Activated T-cell treated with anti-CD3 and anti-CD28 coated beads, Interleukin-2, amount 50 U/mL, for 4 hours (primary cell): ENCODE measurements at regions not wholly inside any gene's neighbourhood (a gene's known extent, or its start where the extent isn't known, plus 50 kb on each side); places are given as distances from the start of the nearest gene placed in this dataset.

ENCODE experiments used
- ATAC-seq, 2 donors: fragments of 200-7000 bp; cut with Tn5 transposase; one replicate each; pipeline ENCODE4 v1.10.0; 2021
- DNase-seq: peaks from one replicate; pipeline ENCODE4 v3.0.0-alpha.2; 2020
- H3K27me3 Mint-ChIP-seq: one replicate; pipeline ENCODE4 v1.8.0; 2021; ENCODE audit warnings: low read depth, mixed read lengths
- H3K36me3 Mint-ChIP-seq: one replicate; pipeline ENCODE4 v1.8.0; 2022; ENCODE audit warnings: mixed read lengths; ENCODE audit not compliant: insufficient read depth
- H3K4me1 Mint-ChIP-seq: one replicate; pipeline ENCODE4 v1.8.0; 2021; ENCODE audit warnings: low read depth, mixed read lengths
- H3K4me3 Mint-ChIP-seq: one replicate; pipeline ENCODE4 v1.8.0; 2021; ENCODE audit warnings: mild to moderate bottlenecking, moderate library complexity, mixed read lengths
- H3K9me3 Mint-ChIP-seq: one replicate; pipeline ENCODE4 v1.8.0; 2021; ENCODE audit warnings: mixed read lengths

DNA sequence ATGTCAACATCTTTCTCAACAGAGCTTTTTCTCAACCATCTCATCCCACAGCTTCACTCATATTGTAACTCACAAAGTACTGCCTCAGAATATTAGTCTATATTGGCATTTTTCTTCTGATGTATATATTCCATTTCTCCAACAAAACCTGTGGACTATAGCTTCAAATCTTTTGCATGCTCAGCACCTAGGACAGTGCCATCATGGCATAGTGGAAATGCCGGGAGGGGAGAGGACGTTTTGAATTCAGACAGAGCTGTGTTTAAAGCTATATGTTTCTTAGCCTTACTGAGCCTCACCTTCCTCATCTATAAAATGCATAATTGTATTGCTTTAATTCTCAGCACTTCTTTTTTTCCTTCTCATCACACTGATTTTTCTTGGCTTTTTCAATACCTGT lies 452.6 kb downstream of the GALC start:
- Mint-ChIP-seq H3K9me3 (peaks cover 11% of the 10 kb centered on the region), H3K4me3 (no peak overlapping the region), H3K4me1 (no peaks in the 10 kb centered on the region), H3K36me3 (no peaks in the 10 kb centered on the region), H3K27me3 (no peaks in the 10 kb centered on the region)
- ATAC-seq = no peak
- DNase-seq = no peak

GRCh38 chr14:87529081-87529480 lies 463.9 kb downstream of the GALC start:
- peaks cover 5% of the 10 kb centered on the region for H3K9me3 Mint-ChIP-seq
- no peak overlapping the region for H3K4me3 Mint-ChIP-seq
- no peaks in the 10 kb centered on the region for H3K36me3 Mint-ChIP-seq
- ATAC-seq (no peak), DNase-seq (no peak)
- H3K4me1 Mint-ChIP-seq = no peaks in the 10 kb centered on the region
- H3K27me3 Mint-ChIP-seq = no peaks in the 10 kb centered on the region

DNA sequence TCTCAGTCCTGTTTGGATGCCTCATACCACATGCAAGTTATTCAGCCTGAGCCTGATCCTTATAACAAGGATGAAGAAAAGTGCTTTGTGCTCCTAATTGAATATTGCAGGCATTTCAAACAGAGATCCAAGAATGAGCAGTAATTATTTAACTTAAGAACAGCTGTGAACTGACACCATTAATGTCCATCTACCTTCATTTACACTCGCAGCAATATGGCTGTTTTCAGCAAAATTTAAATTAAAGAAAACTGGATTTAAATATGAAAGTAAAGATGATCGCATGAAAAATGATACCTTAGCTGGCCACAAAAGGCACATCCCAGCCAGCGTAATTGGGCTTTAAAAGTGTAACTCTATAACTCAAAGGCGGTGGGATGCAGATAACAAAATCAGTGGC lies 466.3 kb downstream of the GALC start:
- no peak for ATAC-seq
- H3K36me3 Mint-ChIP-seq = no peaks in the 10 kb centered on the region
- DNase-seq = no peak
- H3K4me3 Mint-ChIP-seq = no peak overlapping the region
- no peaks in the 10 kb centered on the region for H3K27me3 Mint-ChIP-seq
- H3K4me1 Mint-ChIP-seq = no peaks in the 10 kb centered on the region
- peaks cover 8% of the 10 kb centered on the region for H3K9me3 Mint-ChIP-seq

DNA sequence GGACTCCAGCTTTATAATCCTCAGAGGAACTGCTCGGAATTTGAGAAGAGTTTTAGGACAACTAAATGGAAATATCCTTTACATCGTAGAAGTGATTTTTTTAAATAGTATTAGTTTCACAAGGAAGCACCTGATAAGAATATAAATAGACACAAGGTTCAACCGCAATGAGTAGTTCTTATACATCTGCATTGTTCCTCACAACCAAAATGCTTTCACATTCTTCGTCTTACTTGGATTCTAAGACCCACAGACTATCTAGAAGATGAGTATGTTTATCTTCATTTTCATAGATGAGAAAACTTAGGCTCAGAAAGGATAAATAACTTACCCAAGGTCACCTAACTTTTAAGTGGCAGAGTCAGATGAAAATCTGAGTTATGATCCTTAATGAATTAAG lies 469.0 kb downstream of the GALC start:
- DNase-seq (no peak), ATAC-seq (no peak)
- Mint-ChIP-seq H3K27me3 (no peaks in the 10 kb centered on the region), H3K36me3 (no peaks in the 10 kb centered on the region), H3K4me3 (no peak overlapping the region), H3K9me3 (peaks cover 4% of the 10 kb centered on the region), H3K4me1 (no peaks in the 10 kb centered on the region)

DNA sequence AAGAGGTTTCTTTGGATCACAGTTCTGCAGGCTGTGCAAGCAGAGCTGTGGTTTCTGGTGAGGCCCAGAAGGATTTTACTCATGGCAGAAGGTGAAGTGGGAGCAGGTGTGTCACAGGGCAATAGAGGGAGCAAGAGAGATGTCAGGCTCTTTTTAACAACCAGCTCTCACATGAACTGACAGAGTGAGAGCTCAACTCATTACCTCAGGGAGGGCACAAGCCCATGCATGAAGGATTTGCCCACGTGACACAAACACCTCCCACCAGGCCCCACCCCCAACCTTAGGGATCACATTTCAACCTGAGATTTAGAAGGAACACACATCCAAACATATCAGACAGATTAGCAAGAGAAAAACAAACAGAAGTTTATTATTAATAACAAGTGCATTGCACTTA lies 470.4 kb downstream of the GALC start:
- no peak overlapping the region for H3K4me3 Mint-ChIP-seq
- no peaks in the 10 kb centered on the region for H3K4me1 Mint-ChIP-seq
- no peaks in the 10 kb centered on the region for H3K27me3 Mint-ChIP-seq
- peaks cover 6% of the 10 kb centered on the region for H3K9me3 Mint-ChIP-seq
- no peaks in the 10 kb centered on the region for H3K36me3 Mint-ChIP-seq
- no peak for ATAC-seq
- DNase-seq = no peak

GRCh38 chr14:87508333-87508732 lies 484.6 kb downstream of the GALC start:
- Mint-ChIP-seq H3K27me3 (no peaks in the 10 kb centered on the region), H3K4me3 (no peak overlapping the region), H3K9me3 (peaks cover 5% of the 10 kb centered on the region), H3K4me1 (no peaks in the 10 kb centered on the region), H3K36me3 (no peaks in the 10 kb centered on the region)
- DNase-seq (no peak), ATAC-seq (no peak)

DNA sequence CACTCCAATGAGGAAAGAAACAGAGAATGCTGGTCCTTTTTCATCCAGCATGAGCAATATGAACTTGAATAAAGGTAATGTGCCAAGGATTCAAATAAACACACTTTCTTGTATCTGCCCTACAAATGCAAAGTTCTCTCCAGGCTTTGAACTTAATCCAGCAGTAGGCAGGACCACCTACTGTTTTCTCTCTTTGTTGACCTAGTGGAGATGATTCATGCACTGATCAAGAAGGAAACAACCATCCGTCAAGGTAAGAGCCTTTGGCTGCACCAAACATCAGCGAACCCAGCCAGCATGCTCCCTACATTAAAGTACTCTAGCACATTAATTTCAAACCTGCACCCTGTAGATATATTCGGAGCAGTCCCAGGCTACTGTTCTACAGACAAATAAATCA lies 489.3 kb downstream of the GALC start:
- H3K4me1 Mint-ChIP-seq = no peaks in the 10 kb centered on the region
- H3K27me3 Mint-ChIP-seq = no peaks in the 10 kb centered on the region
- ATAC-seq = no peak
- no peaks in the 10 kb centered on the region for H3K36me3 Mint-ChIP-seq
- peaks cover 3% of the 10 kb centered on the region for H3K9me3 Mint-ChIP-seq
- DNase-seq = no peak
- no peak overlapping the region for H3K4me3 Mint-ChIP-seq

GRCh38 chr14:87497301-87497700 lies 495.7 kb downstream of the GALC start:
- no peak for DNase-seq
- Mint-ChIP-seq H3K9me3 (peaks cover 4% of the 10 kb centered on the region), H3K4me3 (no peak overlapping the region), H3K36me3 (no peaks in the 10 kb centered on the region), H3K27me3 (no peaks in the 10 kb centered on the region), H3K4me1 (no peaks in the 10 kb centered on the region)
- no peak for ATAC-seq

DNA sequence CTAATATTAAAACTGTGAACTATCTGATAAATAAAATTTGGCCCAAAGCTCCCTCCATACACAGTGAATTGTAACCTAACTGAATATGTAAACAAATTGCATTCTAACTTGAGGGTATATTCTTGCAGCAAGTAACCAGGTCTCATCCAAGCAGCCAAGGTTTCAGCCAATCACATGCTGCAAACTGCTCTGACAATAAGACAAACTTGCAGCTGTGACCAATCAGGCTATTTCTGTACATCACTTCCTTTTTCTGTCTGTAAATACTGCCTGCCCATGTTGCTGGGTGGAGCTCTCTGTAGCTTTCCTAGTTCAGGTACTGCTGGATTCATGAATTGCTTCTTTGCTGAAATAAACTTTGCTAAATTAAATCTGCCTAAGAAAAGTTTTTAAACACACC lies 499.0 kb downstream of the GALC start:
- DNase-seq (no peak), ATAC-seq (no peak)
- H3K36me3 Mint-ChIP-seq = no peaks in the 10 kb centered on the region
- H3K4me3 Mint-ChIP-seq = no peak overlapping the region
- H3K27me3 Mint-ChIP-seq = no peaks in the 10 kb centered on the region
- H3K9me3 Mint-ChIP-seq = peaks cover 8% of the 10 kb centered on the region
- no peaks in the 10 kb centered on the region for H3K4me1 Mint-ChIP-seq

GRCh38 chr14:87492561-87492960 lies 500.4 kb downstream of the GALC start:
- H3K4me3 Mint-ChIP-seq = no peak overlapping the region
- no peaks in the 10 kb centered on the region for H3K36me3 Mint-ChIP-seq
- ATAC-seq = no peak
- H3K4me1 Mint-ChIP-seq = no peaks in the 10 kb centered on the region
- DNase-seq = no peak
- H3K27me3 Mint-ChIP-seq = no peaks in the 10 kb centered on the region
- peaks cover 8% of the 10 kb centered on the region for H3K9me3 Mint-ChIP-seq

GRCh38 chr14:87491816-87492215 lies 501.2 kb downstream of the GALC start:
- H3K4me3 Mint-ChIP-seq = no peak overlapping the region
- H3K9me3 Mint-ChIP-seq = peaks cover 10% of the 10 kb centered on the region
- H3K36me3 Mint-ChIP-seq = no peaks in the 10 kb centered on the region
- ATAC-seq (no peak), DNase-seq (no peak)
- no peaks in the 10 kb centered on the region for H3K4me1 Mint-ChIP-seq
- no peaks in the 10 kb centered on the region for H3K27me3 Mint-ChIP-seq

DNA sequence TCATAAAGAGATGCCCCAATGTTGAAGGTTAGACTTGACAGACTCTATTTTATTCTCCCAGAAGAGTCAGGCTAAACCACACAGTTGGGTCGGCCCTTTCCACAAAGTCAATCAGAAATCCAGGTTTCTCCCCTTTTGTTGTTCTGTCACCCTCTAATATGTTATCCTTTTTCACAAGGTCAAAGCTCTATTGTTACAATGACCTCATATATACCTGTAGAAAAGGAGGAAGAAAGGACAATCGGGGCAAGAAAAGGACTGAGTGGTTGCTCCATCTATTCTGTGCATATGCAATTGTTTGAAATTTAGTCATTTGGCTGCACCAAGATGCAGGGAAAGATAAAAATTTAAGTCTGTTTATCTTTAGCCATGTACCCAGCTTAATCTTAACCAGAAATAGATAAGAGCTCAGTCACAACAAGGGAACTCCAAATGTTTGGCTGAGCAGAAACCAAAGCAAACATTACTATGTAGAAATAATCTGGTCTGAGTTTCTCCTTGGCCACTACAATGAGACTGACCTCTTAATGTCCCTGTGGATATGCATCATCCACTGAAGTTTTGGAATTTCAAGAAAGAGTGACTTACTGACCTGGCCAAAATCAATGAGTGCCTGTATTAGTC lies 503.7 kb downstream of the GALC start:
- Mint-ChIP-seq H3K9me3 (peaks cover 6% of the 10 kb centered on the region), H3K4me1 (no peaks in the 10 kb centered on the region), H3K36me3 (no peaks in the 10 kb centered on the region), H3K4me3 (no peak overlapping the region), H3K27me3 (no peaks in the 10 kb centered on the region)
- no peak for DNase-seq
- no peak for ATAC-seq

DNA sequence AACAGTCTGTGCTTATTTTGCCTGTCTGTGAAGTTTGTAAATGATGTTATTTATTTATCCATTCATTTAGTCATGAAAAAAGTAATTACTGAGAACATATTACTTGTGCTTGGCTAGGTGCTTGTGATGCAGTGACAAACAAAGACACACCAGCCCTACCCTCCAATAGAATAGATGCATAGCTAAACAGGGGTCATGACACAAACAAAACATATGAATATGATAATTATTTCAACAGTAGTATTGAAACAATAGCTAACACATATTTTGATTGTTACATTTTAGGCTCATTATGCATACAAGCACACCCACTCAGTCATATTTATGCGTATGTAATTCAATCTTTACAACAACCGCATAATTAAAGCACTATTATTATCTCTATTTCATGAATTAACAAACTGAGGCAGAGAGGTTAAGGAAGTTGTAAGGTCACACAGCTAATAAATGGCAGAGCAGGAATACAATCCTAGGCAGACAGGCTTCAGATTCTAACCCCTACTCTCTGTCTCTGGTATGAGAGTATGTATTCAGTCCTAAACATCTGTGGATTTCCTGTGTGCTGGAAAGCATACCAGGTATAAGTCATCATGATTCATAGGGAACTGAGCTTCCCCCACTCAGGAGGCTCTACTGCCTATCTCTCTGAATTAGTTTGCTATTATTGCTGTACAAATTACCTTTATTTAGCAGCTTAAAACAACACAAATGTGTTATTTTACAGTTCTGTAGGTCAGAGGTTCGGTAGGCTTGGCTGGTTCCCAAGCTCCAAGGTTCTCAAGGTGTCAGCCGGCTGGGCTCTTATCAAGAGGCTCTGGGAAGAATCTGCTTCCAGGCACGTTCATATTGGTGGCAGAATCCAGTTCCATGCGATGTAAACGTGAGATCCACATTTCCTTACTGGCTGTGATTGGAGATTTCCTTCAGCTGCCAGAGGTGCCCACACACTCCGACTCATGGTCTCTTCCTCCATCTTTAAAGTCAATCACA lies 509.4 kb downstream of the GALC start:
- Mint-ChIP-seq H3K4me1 (no peaks in the 10 kb centered on the region), H3K4me3 (no peak overlapping the region), H3K27me3 (no peaks in the 10 kb centered on the region), H3K36me3 (no peaks in the 10 kb centered on the region), H3K9me3 (peaks cover 8% of the 10 kb centered on the region)
- DNase-seq (no peak), ATAC-seq (no peak)

- DNase-seq (no peak), ATAC-seq (no peak)
- Mint-ChIP-seq H3K36me3 (no peaks in the 10 kb centered on the region), H3K27me3 (no peaks in the 10 kb centered on the region), H3K9me3 (peaks cover 15% of the 10 kb centered on the region), H3K4me1 (no peaks in the 10 kb centered on the region), H3K4me3 (no peak overlapping the region)
Observed at GRCh38 chr14:87468531-87468930, 524.5 kb downstream of the GALC start.

DNA sequence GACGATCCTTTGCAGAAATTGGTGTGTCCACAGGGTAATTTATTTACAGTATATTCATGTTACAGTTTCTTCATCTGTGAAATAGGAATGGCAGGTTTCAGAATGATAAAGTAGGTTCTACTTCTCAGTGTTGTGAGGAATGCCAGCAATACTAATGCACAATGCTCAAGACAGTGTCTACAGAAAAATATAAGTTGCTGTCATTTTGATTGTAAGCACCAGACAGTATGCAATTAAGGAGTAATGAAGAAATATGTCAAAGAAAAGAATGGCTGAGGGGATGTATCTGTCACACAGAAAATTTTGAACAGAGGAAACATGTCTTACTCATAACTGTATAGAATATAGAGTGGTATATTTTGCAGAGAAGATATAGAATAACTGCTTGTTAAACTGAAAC lies 525.4 kb downstream of the GALC start:
- H3K9me3 Mint-ChIP-seq = peaks cover 17% of the 10 kb centered on the region
- no peaks in the 10 kb centered on the region for H3K4me1 Mint-ChIP-seq
- no peak for DNase-seq
- no peak for ATAC-seq
- H3K4me3 Mint-ChIP-seq = no peak overlapping the region
- H3K27me3 Mint-ChIP-seq = no peaks in the 10 kb centered on the region
- no peaks in the 10 kb centered on the region for H3K36me3 Mint-ChIP-seq
